GM19463 (cell line): ENCODE measurements at regions not wholly inside any gene's neighbourhood (a gene's known extent, or its start where the extent isn't known, plus 50 kb on each side); places are given as distances from the start of the nearest gene placed in this dataset.
"Not testable (repeated sequence)": the region's sequence is repeated elsewhere in the genome, so short reads cannot be mapped to it uniquely, and the experiment has no call there.

ENCODE experiments used
- ATAC-seq: cut with Tn5 transposase; IDR thresholded peaks from one replicate; pipeline ENCODE4 v1.9.1; 2021; ENCODE audit warnings: mild to moderate bottlenecking, moderate library complexity; ENCODE audit not compliant: unreplicated experiment

DNA sequence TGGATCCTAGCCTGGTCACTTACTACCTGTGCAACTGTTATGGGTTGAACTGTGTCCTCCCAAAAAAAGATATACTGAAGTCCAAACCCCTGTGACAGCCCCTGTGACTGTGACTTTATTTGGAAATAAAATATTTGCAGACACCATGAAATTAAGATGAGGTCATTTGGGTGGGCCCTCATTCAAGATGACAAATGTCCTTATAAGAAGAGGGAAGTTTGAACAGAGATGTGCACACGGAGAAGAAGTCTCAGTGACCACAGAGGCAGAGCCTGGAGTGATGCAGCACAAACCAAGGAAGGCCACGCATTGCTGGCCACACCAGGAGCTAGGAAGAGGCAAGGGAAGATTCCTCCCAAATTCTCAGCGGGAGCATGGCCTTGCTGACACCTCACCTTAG, 249.7 kb upstream of the RUNX1 start:
- no peak for ATAC-seq

DNA sequence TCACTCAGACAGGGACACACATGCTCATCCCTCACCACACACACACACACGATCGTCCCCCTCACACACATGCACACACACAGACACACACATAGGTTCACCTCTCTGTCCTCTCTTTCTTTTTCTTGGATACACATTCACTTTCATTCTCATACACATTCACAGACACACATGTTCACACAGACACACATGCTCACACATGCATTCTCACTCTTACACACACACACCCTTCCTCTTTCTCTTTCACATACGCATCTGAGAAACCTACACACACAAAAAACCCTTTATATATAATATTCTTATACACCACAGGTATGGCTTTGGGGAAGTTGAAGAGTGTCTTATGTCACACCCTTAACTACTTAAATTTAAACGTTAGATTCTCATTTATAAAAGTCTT, 248.6 kb upstream of the RUNX1 start:
- no peak for ATAC-seq

DNA sequence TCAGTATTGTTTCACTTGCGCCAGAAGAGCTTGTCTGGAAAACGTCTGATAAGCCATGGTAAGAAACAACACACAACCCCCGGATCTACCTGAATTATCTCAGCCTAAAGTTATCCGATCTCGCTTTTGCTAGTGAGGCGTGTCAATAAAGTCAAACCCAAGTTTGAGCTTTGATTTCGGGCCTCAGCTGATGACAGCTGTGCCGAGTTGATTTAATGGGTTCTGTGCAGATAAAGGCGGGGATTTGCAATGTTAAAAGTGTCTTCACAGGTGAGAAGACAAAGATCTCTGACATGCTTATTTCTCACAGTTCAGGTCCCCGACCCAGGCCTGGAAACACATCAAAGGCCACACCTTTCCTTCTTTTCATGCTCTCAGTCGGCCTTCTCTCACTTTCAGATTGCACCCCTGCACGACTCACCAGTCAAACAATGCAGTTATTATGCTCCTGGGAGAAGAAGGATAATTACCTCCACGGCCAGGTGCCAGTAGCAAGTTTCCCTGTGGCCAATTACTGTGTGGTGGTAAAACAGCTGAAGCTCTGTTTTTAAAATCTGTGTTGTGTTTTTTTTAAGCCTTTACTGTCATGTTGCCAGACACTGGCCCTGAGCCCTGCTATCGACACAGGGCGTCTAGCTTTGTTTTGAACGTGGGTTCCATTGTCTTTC, 245.3 kb upstream of the RUNX1 start:
- ATAC-seq, result no peak

DNA sequence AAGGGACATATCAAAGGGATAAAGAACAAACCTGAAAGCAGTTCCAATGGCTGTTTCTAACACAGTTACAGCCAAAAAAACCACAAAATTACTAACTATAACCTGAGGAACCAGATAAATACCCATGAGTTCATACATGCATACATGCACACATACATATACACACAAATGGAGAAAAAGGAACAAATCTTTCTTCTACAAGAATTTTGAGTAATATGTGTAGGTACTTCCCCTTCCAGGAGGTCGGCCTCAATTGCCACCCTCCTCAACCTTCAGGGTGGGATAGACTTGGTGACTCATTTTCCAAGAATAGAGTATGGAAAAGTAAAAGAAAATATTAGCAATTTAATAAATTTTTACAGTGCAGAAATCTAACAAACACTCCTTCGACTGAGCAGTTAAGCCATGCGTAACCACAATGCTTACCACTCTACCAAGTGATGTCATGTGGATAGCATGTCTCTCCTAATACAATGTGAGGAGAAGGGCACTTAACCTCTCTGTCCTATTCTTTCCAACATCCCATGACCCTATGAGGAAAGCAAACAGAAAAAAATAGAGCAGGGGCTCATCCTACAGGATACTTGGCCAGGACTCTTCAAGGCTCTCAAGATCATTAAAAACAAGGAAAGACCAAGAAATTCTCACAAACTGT, 243.0 kb upstream of the RUNX1 start:
- ATAC-seq, result no peak

DNA sequence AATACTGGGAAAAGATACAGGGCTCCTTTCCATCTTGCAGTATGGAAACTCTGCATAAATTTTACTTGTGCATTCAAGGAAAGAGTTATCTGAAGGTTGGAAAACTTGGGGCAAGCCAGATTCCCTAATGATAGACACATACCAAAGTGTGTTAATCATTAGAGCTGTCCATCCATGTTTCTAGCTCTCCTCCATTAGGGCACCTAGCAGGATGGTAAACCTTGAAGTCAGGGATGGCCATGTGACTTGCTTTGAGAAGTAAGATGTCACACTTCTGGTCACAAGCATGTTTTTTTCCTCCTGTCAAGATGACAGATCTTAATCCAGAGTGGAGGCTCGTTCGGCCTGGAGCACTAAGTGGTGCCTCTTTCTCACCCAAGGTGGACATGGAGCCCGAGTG, 241.9 kb upstream of the RUNX1 start:
- ATAC-seq, result no peak

DNA sequence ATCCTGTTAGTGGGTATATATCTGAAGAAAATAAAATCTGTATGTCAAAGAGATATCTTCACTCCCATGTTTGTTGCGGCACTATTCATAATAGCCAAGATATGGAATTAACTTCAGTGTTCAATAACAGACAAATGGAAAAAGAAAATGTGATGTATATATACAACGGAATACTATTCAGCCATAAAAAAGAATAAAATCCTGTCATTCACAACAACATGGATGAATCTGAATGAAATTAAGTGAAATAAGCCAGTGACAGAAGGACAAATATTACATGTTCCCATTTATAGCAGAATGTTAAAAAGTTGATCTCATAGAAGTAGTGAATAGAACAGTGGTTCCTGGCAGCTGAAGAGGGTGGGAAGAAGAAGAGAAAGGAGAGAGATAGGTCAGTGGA, 239.1 kb upstream of the RUNX1 start:
- ATAC-seq, result no peak

DNA sequence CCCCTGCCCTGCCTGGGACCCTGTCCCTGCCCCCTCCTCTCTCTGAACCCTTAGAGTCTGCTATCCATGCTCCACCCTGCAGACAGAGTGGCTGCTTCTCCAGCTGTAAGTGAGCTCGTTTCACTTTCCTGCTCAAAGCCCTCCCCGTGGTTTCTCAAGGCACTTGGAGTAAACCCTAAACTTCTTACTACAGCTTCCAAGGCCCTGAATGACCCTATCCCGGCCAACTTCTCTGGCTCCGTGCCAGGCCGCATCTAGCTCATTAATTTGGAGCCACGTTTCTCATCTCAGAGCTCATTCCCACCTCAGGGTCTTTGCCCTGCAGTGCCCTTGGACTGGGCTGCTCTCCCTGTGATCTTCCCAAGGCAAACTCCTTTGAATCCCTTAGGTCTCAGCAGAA, 235.1 kb upstream of the RUNX1 start:
- ATAC-seq, result no peak

DNA sequence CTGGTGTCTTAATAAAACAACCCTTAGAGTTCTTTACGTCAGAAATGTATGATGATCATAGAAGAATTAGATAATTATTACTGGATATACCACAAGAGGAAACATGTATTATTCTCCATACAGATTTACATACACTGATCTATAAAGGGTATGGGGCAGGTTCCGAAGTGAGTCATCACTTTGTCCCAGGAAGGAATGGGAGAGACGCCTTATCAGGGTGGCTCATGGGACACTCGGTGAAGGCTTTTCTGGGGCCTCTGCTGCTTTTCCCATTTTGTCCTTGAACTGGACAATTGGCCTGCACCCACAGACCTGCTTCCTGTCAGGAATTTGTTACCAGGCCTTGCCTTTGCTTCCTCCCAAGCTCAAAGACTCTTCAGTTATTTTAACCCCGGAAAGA, 233.8 kb upstream of the RUNX1 start:
- no peak for ATAC-seq

DNA sequence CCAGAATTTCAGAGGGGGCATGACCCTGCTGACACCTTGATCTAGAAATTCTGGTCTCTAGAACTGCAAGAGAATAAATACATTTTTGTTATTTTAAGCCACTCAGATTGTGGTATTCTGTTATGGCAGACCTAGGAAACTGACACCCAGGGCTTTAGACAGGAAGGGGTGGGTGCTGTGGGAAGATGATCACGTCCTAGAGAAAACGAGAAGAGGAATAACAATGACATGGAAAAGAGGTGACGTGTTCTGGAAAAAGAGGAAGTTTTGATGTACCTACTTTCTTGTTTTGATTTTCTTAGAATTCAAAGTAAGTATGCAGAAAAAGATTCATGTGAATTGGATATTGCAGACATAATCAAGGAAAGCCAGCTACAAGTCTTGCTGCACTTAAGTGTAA, 232.9 kb upstream of the RUNX1 start:
- no peak for ATAC-seq

DNA sequence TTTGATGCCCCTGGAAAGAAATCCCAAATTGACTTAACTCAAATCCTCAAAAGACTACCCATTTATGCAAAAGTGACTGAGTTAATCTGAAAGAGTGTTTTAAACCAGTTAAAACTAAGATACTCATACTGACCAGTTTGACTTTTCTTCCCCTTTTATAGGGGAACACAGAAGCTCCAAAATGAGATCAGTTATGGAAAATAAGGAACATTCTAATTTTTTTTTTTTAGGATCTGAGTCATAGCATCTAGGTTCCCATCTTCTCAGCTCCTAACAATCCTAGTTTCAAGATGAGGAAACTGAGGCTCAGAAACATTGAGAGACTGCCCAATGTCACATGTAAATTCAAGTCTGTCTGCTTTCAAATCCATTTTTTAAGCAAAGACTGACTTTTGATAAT, 231.1 kb upstream of the RUNX1 start:
- ATAC-seq, result no peak

DNA sequence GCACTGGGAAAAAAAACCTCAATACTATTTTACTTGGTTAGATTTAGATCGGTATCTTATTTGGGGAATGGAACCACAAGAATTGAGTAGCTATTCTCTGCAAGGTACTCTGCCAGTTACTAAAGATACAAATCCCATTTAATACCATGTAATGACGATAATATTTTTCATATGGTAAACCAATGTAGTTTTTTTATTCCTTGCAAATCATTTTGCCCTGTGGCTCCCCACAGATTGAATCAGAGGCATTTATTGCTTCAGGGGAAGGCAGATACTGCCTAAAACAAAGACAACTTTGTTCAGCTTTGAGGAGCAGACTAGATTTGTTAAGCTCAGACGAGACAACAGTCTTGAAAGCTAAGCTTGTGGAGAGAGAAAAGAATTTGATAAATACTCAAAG, 226.7 kb upstream of the RUNX1 start:
- no peak for ATAC-seq

DNA sequence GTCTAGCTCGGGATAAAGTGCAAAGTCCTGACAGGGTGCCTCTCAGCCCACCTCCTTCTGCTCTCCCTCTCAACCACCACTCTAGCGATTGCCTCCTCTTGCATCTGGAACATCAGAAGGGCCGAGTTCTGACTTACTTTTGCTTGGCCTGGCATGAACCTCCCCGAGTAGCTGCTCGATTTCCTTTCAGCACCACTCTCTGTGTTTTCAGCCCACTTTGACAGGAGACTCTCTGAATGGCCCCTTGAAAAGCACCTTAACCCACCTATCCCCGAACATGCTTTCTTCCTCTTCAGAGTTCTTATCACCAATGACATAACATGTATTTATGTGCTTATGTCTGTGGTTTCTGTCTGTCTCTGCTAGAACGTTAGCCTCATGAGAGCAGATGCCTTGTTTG, 225.8 kb upstream of the RUNX1 start:
- no peak for ATAC-seq

DNA sequence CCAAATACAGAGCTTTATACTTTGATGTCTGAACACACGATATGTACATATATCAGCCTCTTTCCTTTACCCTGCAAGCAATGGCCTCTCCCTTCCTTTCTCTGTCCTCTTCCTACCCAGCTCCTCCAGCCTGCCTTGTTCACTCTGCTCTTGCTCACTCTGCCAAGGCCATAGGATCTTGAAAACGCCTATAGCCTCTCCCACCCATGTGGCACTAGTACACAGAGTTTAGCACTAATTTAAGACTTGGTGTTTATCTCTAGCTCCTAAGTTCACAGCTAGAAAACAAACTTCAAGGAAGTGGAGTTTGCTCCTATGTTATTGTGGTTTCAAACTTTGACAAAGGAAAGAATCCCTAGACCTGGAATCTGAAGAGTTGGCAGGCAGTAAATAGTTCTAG, 225.0 kb upstream of the RUNX1 start:
- ATAC-seq, result no peak

DNA sequence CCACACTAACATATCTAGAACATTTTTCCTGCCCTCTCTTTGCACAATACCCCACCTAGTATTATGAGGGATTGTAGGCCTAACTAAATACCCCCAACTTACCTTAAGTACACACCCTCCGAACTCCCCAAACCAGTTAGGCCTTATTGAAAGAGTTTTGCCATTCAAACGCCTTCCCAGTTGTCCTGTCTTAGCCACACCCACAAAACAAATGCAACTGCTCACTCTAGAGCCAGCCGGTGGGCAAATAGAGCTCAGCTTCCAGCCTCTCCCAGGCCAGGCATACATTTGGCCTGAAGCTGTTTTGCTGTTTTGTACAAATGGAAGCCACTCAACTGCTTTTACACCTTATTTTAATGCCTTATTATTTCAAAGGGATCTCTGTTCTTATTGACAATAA, 224.2 kb upstream of the RUNX1 start:
- ATAC-seq, result no peak

DNA sequence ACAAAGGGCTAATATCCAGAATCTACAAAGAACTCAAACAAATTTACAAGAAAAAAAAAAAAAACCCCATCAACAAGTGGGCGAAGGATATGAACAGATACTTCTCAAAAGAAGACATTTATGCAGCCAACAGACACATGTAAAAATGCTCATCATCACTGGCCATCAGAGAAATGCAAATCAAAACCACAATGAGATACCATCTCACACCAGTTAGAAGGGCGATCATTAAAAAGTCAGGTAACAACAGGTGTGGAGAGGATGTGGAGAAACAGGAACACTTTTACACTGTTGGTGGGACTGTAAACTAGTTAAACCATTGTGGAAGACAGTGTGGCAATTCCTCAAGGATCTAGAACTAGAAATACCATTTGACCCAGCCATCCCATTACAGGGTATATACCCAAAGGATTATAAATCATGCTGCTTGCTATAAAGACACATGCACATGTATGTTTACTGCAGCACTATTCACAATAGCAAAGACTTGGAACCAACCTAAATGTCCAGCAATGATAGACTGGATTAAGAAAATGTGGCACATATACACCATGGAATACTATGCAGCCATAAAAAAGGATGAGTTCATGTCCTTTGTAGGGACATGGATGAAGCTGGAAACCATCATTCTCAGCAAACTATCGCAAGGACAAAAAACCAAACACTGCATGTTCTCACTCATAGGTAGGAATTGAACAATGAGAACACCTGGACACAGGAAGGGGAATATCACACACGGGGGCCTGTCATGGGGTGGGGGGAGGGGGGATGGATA, 222.4 kb upstream of the RUNX1 start:
- not testable (repeated sequence) for ATAC-seq

DNA sequence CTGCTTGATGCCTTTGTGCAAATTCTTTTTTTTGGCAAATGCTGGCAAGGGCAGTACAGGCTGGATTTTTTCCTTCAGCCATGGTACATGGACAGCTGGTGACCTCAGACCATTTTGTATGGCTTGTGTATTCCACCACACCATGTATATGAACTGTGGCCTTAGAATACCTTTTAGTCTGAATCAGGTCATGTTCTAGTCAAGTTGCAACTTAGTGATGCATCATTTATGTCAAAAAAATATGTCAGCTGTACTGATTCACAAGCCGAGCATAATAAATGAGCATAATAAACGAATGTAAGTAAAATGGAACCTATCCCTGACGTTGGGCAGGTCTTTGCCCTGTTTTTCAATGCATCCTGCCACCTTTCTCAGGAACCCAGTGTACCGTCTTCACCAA, 219.7 kb upstream of the RUNX1 start:
- ATAC-seq, result no peak

DNA sequence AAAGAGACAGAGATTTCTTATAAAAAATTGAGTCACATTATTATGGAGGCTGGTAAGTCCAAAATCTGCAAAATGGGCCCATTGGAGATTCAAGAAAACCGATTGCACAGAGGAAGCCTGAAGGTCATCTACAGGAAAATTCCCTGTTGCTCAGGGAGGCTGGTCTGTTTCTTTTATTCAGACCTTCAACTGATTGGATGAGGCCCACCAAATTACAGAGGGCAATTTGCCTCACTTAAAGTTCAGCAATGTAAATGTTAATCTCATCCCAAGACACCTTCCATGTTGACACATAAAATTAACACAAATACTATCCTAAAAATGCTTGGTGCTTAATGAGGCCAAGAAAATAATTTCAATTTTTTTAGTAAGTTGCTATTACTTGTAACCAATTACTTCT, 219.2 kb upstream of the RUNX1 start:
- ATAC-seq, result no peak

DNA sequence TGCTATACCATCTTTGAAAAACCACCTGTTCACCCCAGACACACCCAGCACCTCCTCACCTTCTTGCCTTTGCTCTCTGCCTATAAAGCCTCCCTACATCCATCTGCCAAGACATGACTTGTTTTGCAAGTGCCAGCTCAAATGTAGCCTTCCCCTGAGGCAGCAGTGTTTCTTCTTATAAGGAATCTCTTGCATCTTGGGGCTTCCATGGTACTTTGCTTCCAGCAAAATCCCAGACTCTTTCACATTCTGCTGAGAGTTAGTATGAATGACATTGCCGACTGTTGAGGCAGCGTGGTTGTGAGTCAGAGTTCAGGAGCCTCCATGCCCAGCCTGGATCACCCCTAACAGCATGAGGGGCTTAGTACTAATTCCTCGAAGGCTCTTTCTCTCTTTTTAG, 217.4 kb upstream of the RUNX1 start:
- ATAC-seq, result no peak

DNA sequence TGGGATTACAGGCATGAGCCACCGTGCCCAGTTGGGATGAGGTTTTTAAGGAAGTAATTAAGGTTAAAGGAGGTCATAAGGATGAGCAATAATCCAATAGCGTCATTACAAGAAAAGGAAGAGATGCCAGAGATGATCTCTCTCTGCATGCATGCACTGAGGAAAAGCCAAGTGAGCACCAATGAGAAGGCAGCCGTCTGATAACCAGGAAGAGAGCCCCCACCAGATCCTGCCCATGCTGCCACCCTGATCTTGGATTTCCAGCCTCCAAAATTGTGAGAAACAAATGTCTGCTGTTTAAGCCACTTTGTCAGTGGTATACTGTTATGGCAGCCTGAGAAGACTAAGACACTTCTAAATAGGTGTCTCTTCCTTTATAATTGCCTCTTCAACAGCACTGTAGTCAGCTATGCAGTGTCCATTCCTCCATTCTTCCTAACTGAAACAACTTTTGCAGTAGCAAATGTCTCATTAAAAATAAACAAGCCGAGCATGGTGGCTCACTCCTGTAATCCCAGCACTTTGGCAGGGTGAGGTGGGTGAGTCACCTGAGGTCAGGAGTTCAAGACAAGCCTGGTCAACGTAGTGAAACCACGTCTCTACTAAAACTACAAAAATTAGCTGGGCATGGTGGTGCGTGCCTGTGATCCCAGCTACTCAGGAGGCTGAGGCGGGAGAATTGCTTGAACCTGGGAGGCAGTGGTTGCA, 216.2 kb upstream of the RUNX1 start:
- no peak for ATAC-seq

DNA sequence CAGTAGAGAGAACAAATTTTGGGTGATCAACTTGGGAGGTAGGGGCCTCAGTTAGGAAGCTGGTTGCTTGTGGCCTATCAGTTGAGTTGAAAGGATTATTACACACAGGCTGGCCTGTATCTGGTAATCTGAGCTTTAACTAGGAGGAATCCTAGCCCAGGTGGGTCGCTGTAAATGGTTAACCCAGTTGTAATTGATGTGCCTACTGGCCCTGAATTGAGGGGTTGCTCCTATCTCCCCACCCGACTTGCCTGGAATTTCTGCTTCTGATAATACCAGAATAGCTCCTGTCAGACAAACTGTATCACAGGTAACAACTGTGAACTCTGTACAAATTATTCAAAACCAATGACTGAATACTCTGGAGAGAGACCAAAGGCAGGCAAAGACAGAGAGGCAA, 210.4 kb upstream of the RUNX1 start:
- ATAC-seq, result no peak

DNA sequence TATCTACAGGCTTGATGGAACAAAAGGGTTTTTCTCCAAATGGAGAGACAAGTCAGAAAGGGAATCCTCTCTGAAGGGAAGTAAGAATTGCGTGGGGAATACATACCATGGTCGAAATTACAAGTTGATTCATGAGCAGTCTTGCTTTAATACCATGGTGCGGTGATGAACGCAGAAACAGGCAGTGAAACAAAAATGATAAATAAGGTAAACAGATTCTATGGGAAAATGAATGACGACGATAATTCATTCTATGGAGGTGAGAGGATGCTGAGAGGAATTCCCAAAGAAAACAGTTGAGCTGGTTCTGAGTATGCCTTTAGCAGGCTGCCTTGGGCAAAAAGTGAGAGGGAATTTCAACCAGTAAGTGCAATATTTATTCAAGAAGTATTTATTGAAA, 209.4 kb upstream of the RUNX1 start:
- no peak for ATAC-seq

DNA sequence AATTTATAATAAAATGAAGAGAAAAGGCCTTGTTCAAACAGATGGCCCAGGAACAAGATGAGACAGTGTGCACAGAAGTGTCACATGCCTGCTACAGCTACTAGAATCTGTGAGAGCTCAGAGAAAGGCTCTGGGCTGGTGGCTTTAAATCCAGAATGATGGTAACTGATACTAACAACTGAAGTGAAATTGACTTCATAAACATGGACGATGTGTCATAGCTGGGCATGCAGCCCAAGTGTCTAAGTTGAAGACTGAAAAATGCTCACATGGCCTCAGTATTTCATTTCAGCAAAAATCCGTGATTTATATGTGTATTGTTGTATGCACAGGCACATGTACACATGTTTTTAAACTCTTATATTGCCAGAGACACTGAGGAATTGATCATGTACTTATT, 208.3 kb upstream of the RUNX1 start:
- ATAC-seq, result no peak
